ENCODE measurements at regions not wholly inside any gene's neighbourhood (a gene's known extent, or its start where the extent isn't known, plus 50 kb on each side); places are given as distances from the start of the nearest gene placed in this dataset.

- TF ChIP-seq CTCF (IDR thresholded peaks at IDR 0.05 in 2 of 3, conservative IDR thresholded peaks at IDR 0.05 in 1 of 3; ENCODE audit: borderline replicate concordance in 1 of 3, insufficient read depth in 1 of 3, low read depth in 2 of 3, low read length in 2 of 3) (no peak), MAX (IDR thresholded peaks at IDR 0.05) (no peak), POLR2AphosphoS5 (IDR thresholded peaks at IDR 0.05; ENCODE audit: low read depth, low read length) (no peak), EZH2phosphoT487 (IDR thresholded peaks at IDR 0.05; ENCODE audit: borderline replicate concordance) (no peak), REST (IDR thresholded peaks at IDR 0.05; ENCODE audit: low read depth) (no peak), EZH2 (IDR thresholded peaks at IDR 0.05) (no peak)
Observed at GRCh38 chr10:50972591-50972990, 87.2 kb upstream of the A1CF start.
